ENCODE measurements at regions not wholly inside any gene's neighbourhood (a gene's known extent, or its start where the extent isn't known, plus 50 kb on each side); places are given as distances from the start of the nearest gene placed in this dataset.

DNA sequence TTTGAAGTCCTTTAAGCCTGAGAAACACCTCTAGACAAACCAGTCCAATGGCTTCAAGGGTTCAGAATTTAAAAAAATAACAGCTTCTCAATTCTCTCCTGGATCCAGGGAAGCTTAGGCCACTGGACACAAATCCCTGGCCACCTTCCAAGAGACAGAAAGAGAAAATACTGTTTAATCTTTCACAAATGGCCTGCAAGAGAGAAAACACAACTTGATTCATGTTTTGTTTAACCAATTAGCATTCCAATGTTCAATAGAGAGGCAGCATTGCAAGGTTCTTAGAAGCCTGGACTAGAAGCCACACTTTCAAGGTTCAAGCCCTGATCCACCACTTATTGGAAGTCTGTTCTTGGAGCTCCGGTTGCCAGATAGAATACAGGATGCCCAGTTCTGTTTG, 109.0 kb upstream of the PARD3B start:
- Histone ChIP-seq H3K36me3 (no peaks in the 10 kb centered on the region), H3K27ac (no peak overlapping the region), H3K4me1 (no peaks in the 10 kb centered on the region), H3K4me3 (no peak overlapping the region), H3K9me3 (no peaks in the 10 kb centered on the region), H3K27me3 (no peaks in the 10 kb centered on the region)
- intact Hi-C loops (cut with DNase I; ENCODE audit: low total_unique reads), result no loop called here
- in situ Hi-C loops (cut with MboI; ENCODE audit: low sequenced_read_pairs in 4 of 4), result no loop called here
- DNase-seq (no peak), ATAC-seq (no peak)
- TF ChIP-seq, protein P1, sequence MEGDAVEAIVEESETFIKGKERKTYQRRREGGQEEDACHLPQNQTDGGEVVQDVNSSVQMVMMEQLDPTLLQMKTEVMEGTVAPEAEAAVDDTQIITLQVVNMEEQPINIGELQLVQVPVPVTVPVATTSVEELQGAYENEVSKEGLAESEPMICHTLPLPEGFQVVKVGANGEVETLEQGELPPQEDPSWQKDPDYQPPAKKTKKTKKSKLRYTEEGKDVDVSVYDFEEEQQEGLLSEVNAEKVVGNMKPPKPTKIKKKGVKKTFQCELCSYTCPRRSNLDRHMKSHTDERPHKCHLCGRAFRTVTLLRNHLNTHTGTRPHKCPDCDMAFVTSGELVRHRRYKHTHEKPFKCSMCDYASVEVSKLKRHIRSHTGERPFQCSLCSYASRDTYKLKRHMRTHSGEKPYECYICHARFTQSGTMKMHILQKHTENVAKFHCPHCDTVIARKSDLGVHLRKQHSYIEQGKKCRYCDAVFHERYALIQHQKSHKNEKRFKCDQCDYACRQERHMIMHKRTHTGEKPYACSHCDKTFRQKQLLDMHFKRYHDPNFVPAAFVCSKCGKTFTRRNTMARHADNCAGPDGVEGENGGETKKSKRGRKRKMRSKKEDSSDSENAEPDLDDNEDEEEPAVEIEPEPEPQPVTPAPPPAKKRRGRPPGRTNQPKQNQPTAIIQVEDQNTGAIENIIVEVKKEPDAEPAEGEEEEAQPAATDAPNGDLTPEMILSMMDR (IDR thresholded peaks at IDR 0.05 in 4 of 5, conservative IDR thresholded peaks at IDR 0.05 in 1 of 5), result no peak

DNA sequence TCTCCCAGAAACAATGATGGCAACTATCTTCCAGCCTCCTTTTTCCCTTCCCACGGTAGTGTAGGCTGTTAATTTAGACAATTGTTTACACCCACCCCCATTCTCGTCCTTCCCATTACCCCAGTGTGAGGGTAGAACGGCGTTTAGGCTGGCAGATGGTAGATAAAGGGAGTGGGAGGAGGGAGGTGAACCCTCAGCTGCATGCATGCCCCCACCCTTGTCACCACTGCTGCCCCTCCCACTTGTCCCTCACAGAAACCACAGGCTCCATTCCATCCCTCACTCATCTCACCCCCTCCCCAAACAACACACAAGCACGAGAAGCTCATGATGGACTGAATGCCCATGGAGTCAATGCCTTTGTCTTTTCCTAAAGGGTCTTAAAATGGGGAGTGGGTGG, 107.9 kb upstream of the PARD3B start:
- TF ChIP-seq, protein P1 (IDR thresholded peaks at IDR 0.05 in 4 of 5, conservative IDR thresholded peaks at IDR 0.05 in 1 of 5), result no peak
- no peak for TF ChIP-seq POLR2A (IDR thresholded peaks at IDR 0.05)
- no peak for ATAC-seq
- H3K27ac ChIP-seq, result no peak overlapping the region
- H3K9me3 ChIP-seq, result no peaks in the 10 kb centered on the region
- intact Hi-C loops (cut with DNase I; ENCODE audit: low total_unique reads), result no loop called here
- no peaks in the 10 kb centered on the region for H3K27me3 ChIP-seq
- in situ Hi-C loops (cut with MboI; ENCODE audit: low sequenced_read_pairs in 4 of 4), result no loop called here
- H3K4me3 ChIP-seq, result no peak overlapping the region
- H3K4me1 ChIP-seq, result no peaks in the 10 kb centered on the region
- DNase-seq, result no peak
- no peaks in the 10 kb centered on the region for H3K36me3 ChIP-seq

DNA sequence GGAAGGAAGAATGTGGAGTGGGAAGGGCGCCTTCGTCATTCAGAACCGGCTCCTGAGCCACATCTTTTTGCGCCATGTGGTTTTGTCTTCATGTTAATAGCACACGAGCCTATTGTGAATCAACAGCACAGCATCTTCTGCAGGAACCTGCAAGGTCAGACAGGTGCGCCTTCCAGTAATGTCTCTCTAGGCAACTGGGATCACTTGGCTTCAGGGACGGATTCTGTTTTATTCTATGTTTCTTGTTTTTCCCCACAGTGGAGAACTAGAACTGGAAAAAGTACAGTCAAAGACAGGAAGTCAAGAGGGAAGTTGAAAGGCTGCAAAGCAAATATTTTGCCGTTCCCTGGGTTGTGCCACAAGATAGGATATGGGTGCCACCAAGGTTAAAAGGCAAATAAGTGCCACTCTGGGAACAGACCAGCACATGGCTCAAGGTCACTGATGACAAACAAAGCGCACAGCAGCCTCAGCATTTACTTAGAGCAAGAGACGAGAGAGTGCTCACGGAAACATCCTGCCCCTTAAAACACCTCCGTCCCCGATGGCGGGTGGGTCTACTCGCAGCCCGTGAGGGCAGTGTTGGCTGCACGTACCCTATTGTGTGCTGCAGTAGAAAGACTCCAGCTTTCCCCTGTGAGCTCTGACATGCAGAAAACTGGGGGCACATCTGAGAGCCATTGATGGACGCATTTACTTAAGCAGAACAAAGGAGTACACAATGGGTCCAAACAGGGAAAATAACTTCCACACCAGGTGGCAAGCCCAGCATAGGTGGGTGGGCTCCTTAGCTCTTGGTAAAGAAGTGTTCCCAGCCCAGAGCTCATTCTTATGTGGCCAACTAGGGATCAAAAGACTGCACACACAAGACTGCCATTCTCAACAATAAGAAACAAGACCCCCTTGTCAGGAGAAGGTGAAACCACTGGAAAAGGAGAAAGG, 107.2 kb upstream of the PARD3B start:
- Histone ChIP-seq H3K4me3 (no peak overlapping the region), H3K27ac (no peak overlapping the region), H3K36me3 (no peaks in the 10 kb centered on the region), H3K27me3 (no peaks in the 10 kb centered on the region), H3K4me1 (no peaks in the 10 kb centered on the region), H3K9me3 (no peaks in the 10 kb centered on the region)
- in situ Hi-C loops (cut with MboI; ENCODE audit: low sequenced_read_pairs in 4 of 4), result no loop called here
- DNase-seq, result no peak
- intact Hi-C loops (cut with DNase I; ENCODE audit: low total_unique reads), result no loop called here
- TF ChIP-seq POLR2A (IDR thresholded peaks at IDR 0.05), result no peak
- TF ChIP-seq, protein P1 (IDR thresholded peaks at IDR 0.05 in 4 of 5, conservative IDR thresholded peaks at IDR 0.05 in 1 of 5), result no peak
- ATAC-seq, result no peak

DNA sequence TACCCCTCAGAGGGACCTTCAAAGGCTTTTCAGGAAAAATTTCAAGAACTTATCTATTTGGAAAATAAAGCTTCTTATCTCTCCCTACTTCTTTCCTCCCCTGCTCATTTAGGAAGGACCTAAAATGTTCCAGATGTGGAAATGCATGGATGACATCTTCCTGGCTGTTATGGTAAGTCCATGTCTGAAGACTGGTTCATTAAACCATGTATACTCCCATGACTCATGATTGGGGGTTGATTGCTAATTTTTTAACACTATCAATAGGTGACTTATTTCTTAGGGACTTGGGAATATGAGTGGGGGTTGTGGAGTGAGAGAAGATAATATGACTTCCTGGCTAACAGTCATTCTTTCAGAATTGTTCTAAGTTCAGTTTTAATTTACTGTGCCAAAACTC, 104.0 kb upstream of the PARD3B start:
- ATAC-seq (no peak), DNase-seq (no peak)
- in situ Hi-C loops (cut with MboI; ENCODE audit: low sequenced_read_pairs in 4 of 4), result no loop called here
- no peak for TF ChIP-seq POLR2A (IDR thresholded peaks at IDR 0.05)
- TF ChIP-seq, protein P1 (IDR thresholded peaks at IDR 0.05 in 4 of 5, conservative IDR thresholded peaks at IDR 0.05 in 1 of 5), result no peak
- no peak overlapping the region for H3K4me3 ChIP-seq
- no peak overlapping the region for H3K27ac ChIP-seq
- intact Hi-C loops (cut with DNase I; ENCODE audit: low total_unique reads), result no loop called here
- H3K9me3 ChIP-seq, result no peaks in the 10 kb centered on the region
- no peaks in the 10 kb centered on the region for H3K27me3 ChIP-seq
- no peaks in the 10 kb centered on the region for H3K36me3 ChIP-seq
- no peaks in the 10 kb centered on the region for H3K4me1 ChIP-seq
